AG08396 (cell line): ENCODE measurements at regions not wholly inside any gene's neighbourhood (a gene's known extent, or its start where the extent isn't known, plus 50 kb on each side); places are given as distances from the start of the nearest gene placed in this dataset.
"Not testable (repeated sequence)": the region's sequence is repeated elsewhere in the genome, so short reads cannot be mapped to it uniquely, and the experiment has no call there.

Experiments
- DNase-seq: peaks from one replicate; pipeline ENCODE4 v3.0.0; 2012; ENCODE audit warnings: low spot score, mixed read lengths

- DNase-seq = no peak
These were observed 188.1 kb downstream of the TMEM167A start for GRCh38 chr5:82889088-82889487.

DNA sequence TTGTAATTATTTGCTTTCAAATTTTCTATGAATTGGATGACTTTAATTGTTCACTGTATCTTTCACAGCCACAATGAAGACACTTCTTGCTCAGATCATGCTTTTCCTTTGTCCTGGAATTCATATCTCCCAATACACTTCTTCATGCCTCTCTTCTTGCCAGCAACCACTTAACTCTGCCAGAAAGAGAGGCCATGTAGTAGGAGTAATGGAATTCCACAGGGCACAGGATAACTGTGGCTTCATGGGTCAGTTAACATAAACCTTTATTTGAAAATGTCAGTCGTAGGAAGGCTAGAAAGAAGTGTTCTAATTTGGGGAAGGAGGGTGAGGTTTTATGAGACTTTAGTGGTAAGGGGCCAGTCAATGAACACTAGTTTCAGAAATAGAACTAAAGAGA is 190.3 kb downstream of the TMEM167A start:
- no peak for DNase-seq

DNA sequence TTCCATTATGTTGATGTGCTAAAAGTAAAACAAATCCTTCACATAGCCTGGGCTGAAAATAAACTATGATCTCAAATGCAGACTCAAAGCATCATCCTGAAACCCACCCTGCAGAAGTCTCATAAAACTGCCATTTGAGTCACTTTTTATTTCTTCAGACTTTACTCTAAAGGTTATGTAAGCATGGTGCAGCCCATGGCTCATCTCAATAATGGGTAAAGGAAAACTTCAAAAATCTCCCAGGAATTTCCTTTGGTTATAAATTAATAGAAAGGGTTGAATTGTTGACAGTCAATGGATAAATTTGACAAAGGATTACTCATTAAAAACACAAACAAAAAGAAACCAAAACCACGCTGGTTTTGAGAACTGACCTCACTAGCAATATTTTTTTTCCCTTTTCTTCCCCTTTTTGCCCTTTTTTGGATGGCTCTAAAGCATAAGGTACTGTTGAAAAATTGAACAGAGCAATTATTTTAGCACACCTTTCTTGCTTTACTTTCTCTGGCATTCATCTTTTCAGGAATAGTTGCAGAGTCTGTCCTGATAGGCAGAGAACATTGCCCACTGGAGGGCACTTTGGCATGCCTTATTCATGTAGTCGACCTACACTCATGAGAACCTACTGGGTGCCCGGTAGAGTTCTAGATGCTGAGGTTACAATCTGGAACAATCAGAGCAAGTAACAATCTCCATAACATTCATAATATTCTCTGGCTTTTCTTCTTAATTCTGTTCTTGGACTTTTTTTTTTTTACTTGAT is 191.4 kb downstream of the TMEM167A start:
- no peak for DNase-seq

GRCh38 chr5:82884821-82885471 is 192.2 kb downstream of the TMEM167A start:
- no peak for DNase-seq

GRCh38 chr5:82882316-82882715 is 194.9 kb downstream of the TMEM167A start:
- DNase-seq = no peak

GRCh38 chr5:82881571-82882174 is 195.5 kb downstream of the TMEM167A start:
- DNase-seq = no peak

GRCh38 chr5:82879089-82879488 is 198.1 kb downstream of the TMEM167A start:
- no peak for DNase-seq

GRCh38 chr5:82873452-82873851 is 203.7 kb downstream of the TMEM167A start:
- DNase-seq = no peak

DNA sequence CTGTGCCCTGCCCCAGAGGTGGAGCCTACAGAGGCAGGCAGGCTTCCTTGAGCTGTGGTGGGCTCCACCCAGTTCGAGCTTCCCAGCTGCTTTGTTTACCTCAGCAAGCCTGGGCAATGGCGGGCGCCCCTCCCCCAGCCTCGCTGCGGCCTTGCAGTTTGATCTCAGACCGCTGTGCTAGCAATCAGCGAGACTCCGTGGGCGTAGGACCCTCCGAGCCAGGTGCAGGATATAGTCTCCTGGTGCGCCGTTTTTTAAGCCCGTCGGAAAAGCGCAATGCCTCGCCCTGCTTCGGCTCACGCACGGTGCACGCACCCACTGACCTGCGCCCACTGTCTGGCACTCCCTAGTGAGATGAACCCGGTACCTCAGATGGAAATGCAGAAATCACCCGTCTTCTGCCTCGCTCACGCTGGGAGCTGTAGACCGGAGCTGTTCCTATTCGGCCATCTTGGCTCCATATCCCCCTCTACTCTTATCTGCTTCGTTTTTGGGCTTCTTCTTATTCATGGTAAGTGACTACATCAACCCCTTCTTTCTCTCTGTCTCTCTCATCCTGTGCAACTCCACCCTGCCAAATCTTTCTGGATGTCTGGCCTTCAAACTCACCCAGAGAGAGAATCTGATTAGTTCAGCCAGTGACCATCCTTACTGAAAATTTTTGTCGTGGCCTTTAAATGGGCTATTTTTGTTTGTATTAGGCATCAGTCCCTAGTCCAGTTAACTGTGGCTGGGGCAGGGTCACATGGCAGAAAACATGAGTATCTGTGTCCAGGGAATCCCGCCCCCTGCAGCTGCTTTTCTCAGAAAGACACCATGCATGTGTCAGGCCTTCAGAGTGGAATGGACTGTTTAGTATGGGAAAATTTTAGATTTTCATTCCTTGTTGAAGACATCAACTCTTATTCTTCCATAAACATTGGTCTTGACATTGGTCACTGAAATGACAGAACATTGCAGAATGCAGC is 204.6 kb downstream of the TMEM167A start:
- DNase-seq = not testable (repeated sequence)

DNA sequence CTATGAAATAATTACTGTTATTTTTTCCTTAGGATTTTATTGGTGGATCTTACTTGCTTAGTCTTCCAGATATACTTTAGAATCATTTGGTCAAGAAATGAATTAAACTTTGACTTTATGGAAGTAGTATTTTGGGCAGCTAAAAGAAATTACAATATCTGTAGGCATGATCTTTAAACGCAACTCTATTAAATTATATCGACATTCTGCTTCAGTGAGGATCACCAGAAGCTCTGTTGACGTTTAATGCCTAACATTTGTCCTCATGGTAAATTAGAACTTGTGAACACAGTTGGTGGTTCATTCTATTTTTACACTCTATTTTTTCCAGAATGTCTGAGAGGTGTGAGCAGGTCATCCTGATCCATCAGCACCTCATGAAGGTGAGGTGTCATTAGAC is 211.6 kb downstream of the TMEM167A start:
- no peak for DNase-seq

GRCh38 chr5:82863266-82863665 is 213.9 kb downstream of the TMEM167A start:
- no peak for DNase-seq

GRCh38 chr5:82862711-82863110 is 214.5 kb downstream of the TMEM167A start:
- no peak for DNase-seq

- DNase-seq = no peak
These were observed 214.9 kb downstream of the TMEM167A start for GRCh38 chr5:82862261-82862660.

DNA sequence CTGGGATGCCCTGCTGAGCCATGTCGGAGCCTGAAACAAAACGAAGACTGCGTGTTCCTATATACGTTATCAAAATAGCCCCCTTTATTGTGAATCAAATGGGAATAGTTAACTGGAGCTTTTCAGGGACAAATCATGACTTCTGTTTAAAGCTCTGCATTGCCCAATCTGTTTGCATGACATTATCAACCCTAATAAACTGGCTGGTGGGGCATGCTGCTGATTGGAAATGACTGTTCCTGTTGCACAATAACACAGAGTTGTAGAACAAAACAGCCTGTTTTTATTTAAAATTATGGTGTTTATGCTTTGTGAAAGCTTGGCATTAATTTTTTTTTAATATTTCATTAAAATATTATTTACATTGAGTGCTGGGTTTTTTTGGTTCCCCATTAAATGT is 215.5 kb downstream of the TMEM167A start:
- DNase-seq = no peak

- DNase-seq = no peak
These were observed 217.6 kb downstream of the TMEM167A start for GRCh38 chr5:82859451-82860140.

- DNase-seq = no peak
These were observed 218.8 kb downstream of the TMEM167A start for GRCh38 chr5:82858151-82859025.

DNA sequence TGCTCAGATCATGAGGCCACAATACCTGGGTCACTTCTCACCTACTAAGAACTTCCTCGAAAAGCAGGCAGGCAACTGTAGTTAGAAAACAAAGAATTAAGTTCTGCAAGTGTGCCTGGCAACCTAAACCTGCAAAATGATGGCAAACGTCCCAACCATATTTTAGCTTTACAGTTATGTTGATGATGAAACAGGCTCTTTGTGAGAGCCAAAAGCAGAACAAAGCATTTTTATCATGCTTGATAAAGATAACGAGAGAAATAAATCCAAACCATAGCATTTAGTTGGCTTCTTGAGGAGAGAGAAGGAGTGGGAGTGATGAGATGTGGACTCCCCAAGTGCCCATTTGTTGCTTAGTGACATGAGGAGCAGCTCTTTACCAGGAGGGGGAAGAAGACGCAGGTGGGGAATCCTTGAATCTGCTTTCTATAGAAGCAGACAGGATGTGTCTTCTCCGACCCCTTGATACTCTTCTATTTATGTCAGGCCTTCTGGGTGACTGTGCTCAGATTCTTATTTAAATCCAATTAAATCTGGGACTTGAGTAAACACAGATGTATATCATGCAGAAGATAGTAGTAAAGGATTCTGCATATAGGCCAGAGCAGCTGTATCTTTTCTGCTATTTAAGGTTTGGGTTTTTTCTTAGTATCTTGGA is 221.2 kb downstream of the TMEM167A start:
- no peak for DNase-seq

- no peak for DNase-seq
These were observed 222.2 kb downstream of the TMEM167A start for GRCh38 chr5:82854956-82855355.

- DNase-seq = no peak
These were observed 225.7 kb downstream of the TMEM167A start for GRCh38 chr5:82851471-82851870.

GRCh38 chr5:82850393-82850792 is 226.8 kb downstream of the TMEM167A start:
- DNase-seq = no peak
